KG1 (cell line): ENCODE measurements at regions not wholly inside any gene's neighbourhood (a gene's known extent, or its start where the extent isn't known, plus 50 kb on each side); places are given as distances from the start of the nearest gene placed in this dataset.
"Not testable (repeated sequence)": the region's sequence is repeated elsewhere in the genome, so short reads cannot be mapped to it uniquely, and the experiment has no call there.

Experiments
- DNase-seq: peaks from one replicate; lab custom pipeline; 2025; lab: John Stamatoyannopoulos, UW

GRCh38 chr4:179285696-179286095 lies 1843.5 kb upstream of the AGA start:
- no peak for DNase-seq

GRCh38 chr4:179291657-179292056 lies 1849.4 kb upstream of the AGA start:
- no peak for DNase-seq

- no peak for DNase-seq
These were observed 1850.2 kb upstream of the AGA start for GRCh38 chr4:179292468-179292867.

- no peak for DNase-seq
These were observed 1865.3 kb upstream of the AGA start for GRCh38 chr4:179307297-179308136.

GRCh38 chr4:179313823-179314222 lies 1871.6 kb upstream of the AGA start:
- DNase-seq = no peak

- no peak for DNase-seq
These were observed 1882.9 kb upstream of the AGA start for GRCh38 chr4:179325181-179325580.

- DNase-seq = no peak
These were observed 1886.4 kb upstream of the AGA start for GRCh38 chr4:179328627-179329026.

- no peak for DNase-seq
These were observed 1889.1 kb upstream of the AGA start for GRCh38 chr4:179331362-179331761.

- no peak for DNase-seq
These were observed 1902.6 kb upstream of the AGA start for GRCh38 chr4:179344861-179345260.

GRCh38 chr4:179352221-179352620 lies 1910.0 kb upstream of the AGA start:
- DNase-seq = no peak

- DNase-seq = no peak
These were observed 1911.5 kb upstream of the AGA start for GRCh38 chr4:179353786-179354185.

GRCh38 chr4:179361978-179362486 lies 1919.8 kb upstream of the AGA start:
- no peak for DNase-seq

- DNase-seq = not testable (repeated sequence)
These were observed 1923.7 kb upstream of the AGA start for GRCh38 chr4:179365932-179366331.

- no peak for DNase-seq
These were observed 1930.0 kb upstream of the AGA start for GRCh38 chr4:179372242-179372641.

GRCh38 chr4:179372746-179373145 lies 1930.5 kb upstream of the AGA start:
- DNase-seq = peak; percentile 1

GRCh38 chr4:179378847-179379246 lies 1936.6 kb upstream of the AGA start:
- not testable (repeated sequence) for DNase-seq

GRCh38 chr4:179392787-179393186 lies 1950.5 kb upstream of the AGA start:
- DNase-seq = no peak

GRCh38 chr4:179398414-179398813 lies 1956.2 kb upstream of the AGA start:
- DNase-seq = no peak

- DNase-seq = no peak
These were observed 1957.0 kb upstream of the AGA start for GRCh38 chr4:179399054-179399782.

GRCh38 chr4:179415037-179415846 lies 1973.0 kb upstream of the AGA start:
- DNase-seq = no peak

GRCh38 chr4:179415847-179416223 lies 1973.6 kb upstream of the AGA start:
- DNase-seq = no peak

- DNase-seq = no peak
These were observed 1975.1 kb upstream of the AGA start for GRCh38 chr4:179417357-179417756.
